Neural progenitor cell (in vitro differentiated cells): ENCODE measurements at regions not wholly inside any gene's neighbourhood (a gene's known extent, or its start where the extent isn't known, plus 50 kb on each side); places are given as distances from the start of the nearest gene placed in this dataset.

Source experiments
- EZH2 ChIP-seq: fragments of 200-600 bp; sonication (generic); IDR thresholded peaks from 2 replicates; pipeline ENCODE4 v1.6.1; 2017; ENCODE audit warnings: antibody characterized with exemption, mild to moderate bottlenecking, moderate library complexity
- TF ChIP-seq, protein P1 (sequence below): fragments of 200-600 bp; sonication (generic); IDR thresholded peaks from 2 replicates; pipeline ENCODE4 v1.5.1; 2017; ENCODE audit warnings: antibody characterized with exemption, mild to moderate bottlenecking

- TF ChIP-seq EZH2: no peak
- TF ChIP-seq, protein P1, sequence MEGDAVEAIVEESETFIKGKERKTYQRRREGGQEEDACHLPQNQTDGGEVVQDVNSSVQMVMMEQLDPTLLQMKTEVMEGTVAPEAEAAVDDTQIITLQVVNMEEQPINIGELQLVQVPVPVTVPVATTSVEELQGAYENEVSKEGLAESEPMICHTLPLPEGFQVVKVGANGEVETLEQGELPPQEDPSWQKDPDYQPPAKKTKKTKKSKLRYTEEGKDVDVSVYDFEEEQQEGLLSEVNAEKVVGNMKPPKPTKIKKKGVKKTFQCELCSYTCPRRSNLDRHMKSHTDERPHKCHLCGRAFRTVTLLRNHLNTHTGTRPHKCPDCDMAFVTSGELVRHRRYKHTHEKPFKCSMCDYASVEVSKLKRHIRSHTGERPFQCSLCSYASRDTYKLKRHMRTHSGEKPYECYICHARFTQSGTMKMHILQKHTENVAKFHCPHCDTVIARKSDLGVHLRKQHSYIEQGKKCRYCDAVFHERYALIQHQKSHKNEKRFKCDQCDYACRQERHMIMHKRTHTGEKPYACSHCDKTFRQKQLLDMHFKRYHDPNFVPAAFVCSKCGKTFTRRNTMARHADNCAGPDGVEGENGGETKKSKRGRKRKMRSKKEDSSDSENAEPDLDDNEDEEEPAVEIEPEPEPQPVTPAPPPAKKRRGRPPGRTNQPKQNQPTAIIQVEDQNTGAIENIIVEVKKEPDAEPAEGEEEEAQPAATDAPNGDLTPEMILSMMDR: no peak
Observed at GRCh38 chr7:91579837-91580236, 300.7 kb downstream of the MTERF1 start.
